H1 (cell line): ENCODE measurements at regions not wholly inside any gene's neighbourhood (a gene's known extent, or its start where the extent isn't known, plus 50 kb on each side); places are given as distances from the start of the nearest gene placed in this dataset.

Experiments used
- CHD7 ChIP-seq: fragments of 300-600 bp; sonication (generic); IDR thresholded peaks from 2 replicates; pipeline ENCODE4 v1.7.1; 2012; ENCODE audit warnings: low read length, moderate library complexity, mild to moderate bottlenecking, inconsistent platforms; ENCODE audit not compliant: insufficient replicate concordance
- CTBP2 ChIP-seq: IDR thresholded peaks from 2 replicates; pipeline ENCODE4 v1.7.0; 2011; ENCODE audit warnings: borderline replicate concordance, mild to moderate bottlenecking, moderate library complexity, mixed read lengths, low read length; ENCODE audit not compliant: insufficient read depth, insufficient read length
- EZH2 ChIP-seq: fragments of 200-600 bp; sonication (generic); IDR thresholded peaks from 2 replicates; pipeline ENCODE4 v1.7.1; 2012; ENCODE audit warnings: low read depth, mild to moderate bottlenecking, moderate library complexity, low read length, inconsistent platforms; ENCODE audit not compliant: severe bottlenecking
- POLR2AphosphoS5 ChIP-seq: IDR thresholded peaks from 2 replicates; pipeline ENCODE4 v1.6.1; 2011; ENCODE audit warnings: low read depth, low read length

- TF ChIP-seq EZH2 (no peak), POLR2AphosphoS5 (no peak), CHD7 (no peak), CTBP2 (no peak)
- TF ChIP-seq, all 59 proteins: peak for 0
Observed at GRCh38 chr11:70606248-70606950, 208.1 kb downstream of the CTTN start (continued).
